ENCODE measurements at regions not wholly inside any gene's neighbourhood (a gene's known extent, or its start where the extent isn't known, plus 50 kb on each side); places are given as distances from the start of the nearest gene placed in this dataset.
A peak's percentile ranks its signal among the peaks of the same experiment; 100 is the strongest.

GRCh38 chr21:35538386-35538785 lies 489.3 kb upstream of the RUNX1 start:
- H3K4me3 ChIP-seq (ENCODE audit: low read depth, low read length), result no peak overlapping the region
- no peak for TF ChIP-seq CTCF (IDR thresholded peaks at IDR 0.05; ENCODE audit: low read depth, low read length)
- DNase-seq (ENCODE audit: low read depth, low spot score), result no peak
- in situ Hi-C loops (cut with HindIII; ENCODE audit: low sequenced_read_pairs), result no loop called here

- DNase-seq (ENCODE audit: low read depth, low spot score), result no peak
- no peak overlapping the region for H3K4me3 ChIP-seq (ENCODE audit: low read depth, low read length)
- in situ Hi-C loops (cut with HindIII; ENCODE audit: low sequenced_read_pairs), result no loop called here
- no peak for TF ChIP-seq CTCF (IDR thresholded peaks at IDR 0.05; ENCODE audit: low read depth, low read length)
Observed at GRCh38 chr21:35537604-35538003, 488.5 kb upstream of the RUNX1 start.

- no peak for DNase-seq (ENCODE audit: low read depth, low spot score)
- TF ChIP-seq CTCF (IDR thresholded peaks at IDR 0.05; ENCODE audit: low read depth, low read length), result no peak
- in situ Hi-C loops (cut with HindIII; ENCODE audit: low sequenced_read_pairs), result no loop called here
- H3K4me3 ChIP-seq (ENCODE audit: low read depth, low read length), result no peak overlapping the region
Observed at GRCh38 chr21:35533893-35534292, 484.8 kb upstream of the RUNX1 start.

GRCh38 chr21:35530766-35531165 lies 481.7 kb upstream of the RUNX1 start:
- DNase-seq (ENCODE audit: low read depth, low spot score), result no peak
- in situ Hi-C loops (cut with HindIII; ENCODE audit: low sequenced_read_pairs), result no loop called here
- TF ChIP-seq CTCF (IDR thresholded peaks at IDR 0.05; ENCODE audit: low read depth, low read length), result no peak
- H3K4me3 ChIP-seq (ENCODE audit: low read depth, low read length), result no peak overlapping the region

GRCh38 chr21:35529171-35529863 lies 480.2 kb upstream of the RUNX1 start:
- no peak for TF ChIP-seq CTCF (IDR thresholded peaks at IDR 0.05; ENCODE audit: low read depth, low read length)
- in situ Hi-C loops (cut with HindIII; ENCODE audit: low sequenced_read_pairs), result no loop called here
- peak; percentile 71 for DNase-seq (ENCODE audit: low read depth, low spot score)
- no peak overlapping the region for H3K4me3 ChIP-seq (ENCODE audit: low read depth, low read length)

GRCh38 chr21:35528116-35529042 lies 479.3 kb upstream of the RUNX1 start:
- TF ChIP-seq CTCF (IDR thresholded peaks at IDR 0.05; ENCODE audit: low read depth, low read length), result no peak
- DNase-seq (ENCODE audit: low read depth, low spot score), result no peak
- H3K4me3 ChIP-seq (ENCODE audit: low read depth, low read length), result no peak overlapping the region
- in situ Hi-C loops (cut with HindIII; ENCODE audit: low sequenced_read_pairs), result no loop called here
